T-cell (primary cell): ENCODE measurements at regions not wholly inside any gene's neighbourhood (a gene's known extent, or its start where the extent isn't known, plus 50 kb on each side); places are given as distances from the start of the nearest gene placed in this dataset.
"Not testable (repeated sequence)": the region's sequence is repeated elsewhere in the genome, so short reads cannot be mapped to it uniquely, and the experiment has no call there.

ENCODE experiments used
- ATAC-seq, 4 experiments: fragments of 200-7000 bp in 3 of 4; fragments of 150-1000 bp in 1 of 4; cut with Tn5 transposase; replicated peaks in 1 of 4; 1 replicate in 3 of 4; 2 replicates in 1 of 4; pipeline ENCODE4 v1.10.0; 2021; ENCODE audit warnings: moderate library complexity in 3 of 4, mild to moderate bottlenecking in 2 of 4, moderate number of reproducible peaks in 1 of 4
- CTCF ChIA-PET, 2 donors: fragments of 300-600 bp; sonication (Branson Sonifier 250); formaldehyde crosslinking; loops; one replicate each; lab custom pipeline; 2022; ENCODE audit warnings: antibody characterized with exemption in 2 of 2; lab: Charles Lee
- POLR2A ChIA-PET, 2 donors: fragments of 300-600 bp; sonication (Branson Sonifier 250); formaldehyde crosslinking; loops; one replicate each; lab custom pipeline; 2022; ENCODE audit warnings: antibody characterized with exemption in 2 of 2; lab: Charles Lee
- DNase-seq, 35 experiments: peaks; one replicate each; pipeline versions ENCODE4 v3.0.0 to v3.0.0-alpha.2; 2013 to 2023
- H3K27ac ChIP-seq: one replicate; pipeline ENCODE4 v1.5.1; 2013; ENCODE audit warnings: low read length
- H3K27me3 ChIP-seq, 2 experiments: replicated peaks in 1 of 2; 1 replicate in 1 of 2; 2 replicates in 1 of 2; pipeline versions ENCODE4 v1.6.1 to v1.7.0; 2013; ENCODE audit warnings: low read length in 1 of 2, mixed read lengths in 1 of 2; ENCODE audit not compliant: control insufficient read depth in 2 of 2, insufficient read depth in 2 of 2; ENCODE audit errors: extremely low read depth in 1 of 2
- H3K36me3 ChIP-seq, 2 donors: 1 replicate in 1 of 2; 2 replicates in 1 of 2; pipeline versions ENCODE4 v1.6.1 to v1.7.0; 2013; ENCODE audit warnings: low read length in 1 of 2; ENCODE audit not compliant: control insufficient read depth in 2 of 2, insufficient read depth in 1 of 2; ENCODE audit errors: extremely low read depth in 1 of 2
- H3K4me1 ChIP-seq, 2 experiments: 1 replicate in 1 of 2; 2 replicates in 1 of 2; pipeline versions ENCODE4 v1.6.1 to v1.7.0; 2013; ENCODE audit warnings: low read length in 2 of 2, mixed read lengths in 1 of 2; ENCODE audit not compliant: insufficient read depth in 2 of 2, control insufficient read depth in 1 of 2; ENCODE audit errors: extremely low read depth in 1 of 2
- H3K4me3 ChIP-seq, 2 donors: 1 replicate in 1 of 2; 2 replicates in 1 of 2; pipeline versions ENCODE4 v1.5.1 to v1.7.0; 2013; ENCODE audit warnings: mild to moderate bottlenecking in 2 of 2, low read length in 1 of 2, moderate library complexity in 1 of 2; ENCODE audit not compliant: control insufficient read depth in 1 of 2; ENCODE audit errors: extremely low read depth in 1 of 2
- H3K9me3 ChIP-seq: 2 replicates; pipeline ENCODE4 v1.7.0; 2013
- H3K27ac Mint-ChIP-seq, 2 donors: one replicate each; pipeline ENCODE4 v1.8.0; 2020 to 2021; ENCODE audit warnings: mild to moderate bottlenecking in 2 of 2, mixed read lengths in 2 of 2
- H3K27me3 Mint-ChIP-seq, 2 donors: one replicate each; pipeline ENCODE4 v1.8.0; 2021 to 2022; ENCODE audit warnings: mixed read lengths in 2 of 2
- H3K36me3 Mint-ChIP-seq: one replicate; pipeline ENCODE4 v1.8.0; 2021; ENCODE audit warnings: mixed read lengths
- H3K4me1 Mint-ChIP-seq, 3 donors: one replicate each; pipeline ENCODE4 v1.8.0; 2020 to 2022; ENCODE audit warnings: mixed read lengths in 3 of 3, mild to moderate bottlenecking in 1 of 3
- H3K4me3 Mint-ChIP-seq, 3 donors: one replicate each; pipeline ENCODE4 v1.8.0; 2020 to 2022; ENCODE audit warnings: mild to moderate bottlenecking in 3 of 3, mixed read lengths in 3 of 3, moderate library complexity in 3 of 3
- H3K9me3 Mint-ChIP-seq, 3 donors: one replicate each; pipeline ENCODE4 v1.8.0; 2020 to 2022; ENCODE audit warnings: mixed read lengths in 3 of 3
- WGBS: methylation state at CpG from one replicate; pipeline ENCODE4 v1.1.5; 2013; ENCODE audit warnings: missing lambda C conversion rate; ENCODE audit not compliant: insufficient coverage; 5-methylcytosine and 5-hydroxymethylcytosine counted together

- H3K4me3 ChIP-seq, H3K27me3 ChIP-seq, POLR2A ChIA-PET, H3K4me1 ChIP-seq, H3K27ac ChIP-seq, ATAC-seq, H3K9me3 Mint-ChIP-seq, H3K36me3 ChIP-seq, H3K27ac Mint-ChIP-seq, CTCF ChIA-PET, H3K4me1 Mint-ChIP-seq, H3K27me3 Mint-ChIP-seq, DNase-seq, H3K36me3 Mint-ChIP-seq, H3K4me3 Mint-ChIP-seq, H3K9me3 ChIP-seq: not testable (repeated sequence)
- no CpG with 5 or more reads among the region's 5 CpGs for WGBS
Observed at GRCh38 chr7:73203312-73203711, 105.3 kb downstream of the NSUN5 start.

- H3K27me3 Mint-ChIP-seq, ATAC-seq, H3K4me1 Mint-ChIP-seq, H3K4me3 Mint-ChIP-seq, H3K4me1 ChIP-seq, POLR2A ChIA-PET, DNase-seq, H3K9me3 Mint-ChIP-seq, H3K4me3 ChIP-seq, H3K27me3 ChIP-seq, H3K36me3 Mint-ChIP-seq, H3K9me3 ChIP-seq, H3K27ac Mint-ChIP-seq, CTCF ChIA-PET, H3K36me3 ChIP-seq, H3K27ac ChIP-seq: not testable (repeated sequence)
- WGBS, result no CpG with 5 or more reads among the region's 9 CpGs
Observed at GRCh38 chr7:73201264-73201663, 107.4 kb downstream of the NSUN5 start.

- H3K4me3 Mint-ChIP-seq, CTCF ChIA-PET, H3K9me3 Mint-ChIP-seq, H3K4me3 ChIP-seq, H3K4me1 Mint-ChIP-seq, H3K36me3 Mint-ChIP-seq, H3K27me3 ChIP-seq, H3K27me3 Mint-ChIP-seq, H3K27ac ChIP-seq, POLR2A ChIA-PET, H3K36me3 ChIP-seq, ATAC-seq, H3K4me1 ChIP-seq, H3K27ac Mint-ChIP-seq, H3K9me3 ChIP-seq, DNase-seq: not testable (repeated sequence)
- WGBS, result no CpG with 5 or more reads among the region's 9 CpGs
Observed at GRCh38 chr7:73200518-73201099, 108.0 kb downstream of the NSUN5 start.

GRCh38 chr7:73193991-73194390 is 108.2 kb upstream of the SPDYE9 start:
- DNase-seq, H3K27ac Mint-ChIP-seq, POLR2A ChIA-PET, H3K9me3 Mint-ChIP-seq, ATAC-seq, H3K36me3 ChIP-seq, H3K27me3 Mint-ChIP-seq, H3K27me3 ChIP-seq, H3K27ac ChIP-seq, H3K4me3 Mint-ChIP-seq, H3K4me3 ChIP-seq, H3K36me3 Mint-ChIP-seq, H3K4me1 Mint-ChIP-seq, H3K4me1 ChIP-seq, H3K9me3 ChIP-seq, CTCF ChIA-PET: not testable (repeated sequence)
- no CpG with 5 or more reads among the region's 10 CpGs for WGBS

GRCh38 chr7:73190483-73191155 is 104.8 kb upstream of the SPDYE9 start:
- H3K4me3 Mint-ChIP-seq, H3K36me3 Mint-ChIP-seq, H3K27ac ChIP-seq, H3K4me3 ChIP-seq, H3K4me1 ChIP-seq, H3K36me3 ChIP-seq, POLR2A ChIA-PET, CTCF ChIA-PET, H3K27me3 ChIP-seq, ATAC-seq, H3K9me3 Mint-ChIP-seq, H3K4me1 Mint-ChIP-seq, H3K9me3 ChIP-seq, H3K27me3 Mint-ChIP-seq, DNase-seq, H3K27ac Mint-ChIP-seq: not testable (repeated sequence)
- no CpG with 5 or more reads among the region's 9 CpGs for WGBS

GRCh38 chr7:73188287-73188686 is 102.4 kb upstream of the SPDYE9 start:
- DNase-seq, ATAC-seq, H3K4me1 Mint-ChIP-seq, H3K4me3 ChIP-seq, H3K9me3 ChIP-seq, POLR2A ChIA-PET, H3K36me3 ChIP-seq, H3K4me1 ChIP-seq, H3K36me3 Mint-ChIP-seq, CTCF ChIA-PET, H3K27ac Mint-ChIP-seq, H3K9me3 Mint-ChIP-seq, H3K27me3 Mint-ChIP-seq, H3K27me3 ChIP-seq, H3K27ac ChIP-seq, H3K4me3 Mint-ChIP-seq: not testable (repeated sequence)
- no CpG with 5 or more reads among the region's 9 CpGs for WGBS
